Trophoblast cell (in vitro differentiated cells and primary cell): ENCODE measurements at regions not wholly inside any gene's neighbourhood (a gene's known extent, or its start where the extent isn't known, plus 50 kb on each side); places are given as distances from the start of the nearest gene placed in this dataset.

Source experiments
- DNase-seq, 2 donors: peaks; one replicate each; pipeline ENCODE4 v3.0.0-alpha.2; 2016
- H2AFZ ChIP-seq: 2 replicates; pipeline ENCODE4 v1.6.1; 2013; ENCODE audit warnings: low read length, moderate library complexity, mild to moderate bottlenecking; ENCODE audit not compliant: insufficient read depth, poor library complexity
- H2AK5ac ChIP-seq: 2 replicates; pipeline ENCODE4 v1.6.1; 2013; ENCODE audit warnings: mild to moderate bottlenecking, low read length
- H2BK120ac ChIP-seq: 2 replicates; pipeline ENCODE4 v1.6.1; 2013; ENCODE audit warnings: low read length, mild to moderate bottlenecking, moderate library complexity; ENCODE audit not compliant: insufficient read depth, poor library complexity
- H2BK12ac ChIP-seq: 2 replicates; pipeline ENCODE4 v1.6.1; 2013; ENCODE audit warnings: mild to moderate bottlenecking, low read length, moderate library complexity
- H2BK5ac ChIP-seq: 2 replicates; pipeline ENCODE4 v1.6.1; 2013; ENCODE audit warnings: low read length, low read depth, moderate library complexity, mild to moderate bottlenecking; ENCODE audit not compliant: poor library complexity
- H3K14ac ChIP-seq: 2 replicates; pipeline ENCODE4 v1.6.1; 2013; ENCODE audit warnings: mild to moderate bottlenecking, low read length
- H3K18ac ChIP-seq: 2 replicates; pipeline ENCODE4 v1.6.1; 2013; ENCODE audit warnings: mild to moderate bottlenecking, low read length
- H3K23ac ChIP-seq: 2 replicates; pipeline ENCODE4 v1.6.1; 2013; ENCODE audit warnings: low read length
- H3K27ac ChIP-seq: 2 replicates; pipeline ENCODE4 v1.5.1; 2013; ENCODE audit warnings: low read depth, mild to moderate bottlenecking, inconsistent platforms, low read length, moderate library complexity
- H3K27me3 ChIP-seq: 2 replicates; pipeline ENCODE4 v1.6.1; 2013; ENCODE audit warnings: inconsistent platforms, mild to moderate bottlenecking, low read length, moderate library complexity; ENCODE audit not compliant: insufficient read depth
- H3K36me3 ChIP-seq, 2 experiments: 1 replicate in 1 of 2; 2 replicates in 1 of 2; pipeline ENCODE4 v1.6.1; 2013; ENCODE audit warnings: low read length in 2 of 2, mild to moderate bottlenecking in 2 of 2, moderate library complexity in 1 of 2; ENCODE audit not compliant: insufficient read depth in 2 of 2, control insufficient read depth in 1 of 2
- H3K4ac ChIP-seq: 2 replicates; pipeline ENCODE4 v1.6.1; 2013; ENCODE audit warnings: low read depth, mild to moderate bottlenecking, low read length, moderate library complexity
- H3K4me1 ChIP-seq, 2 experiments: 1 replicate in 1 of 2; 2 replicates in 1 of 2; pipeline ENCODE4 v1.6.1; 2013; ENCODE audit warnings: low read length in 2 of 2, mild to moderate bottlenecking in 2 of 2, moderate library complexity in 1 of 2; ENCODE audit not compliant: insufficient read depth in 2 of 2, control insufficient read depth in 1 of 2
- H3K4me2 ChIP-seq: 2 replicates; pipeline ENCODE4 v1.6.1; 2013; ENCODE audit warnings: inconsistent platforms, mild to moderate bottlenecking, low read length, moderate library complexity
- H3K4me3 ChIP-seq: 2 replicates; pipeline ENCODE4 v1.5.1; 2013; ENCODE audit warnings: mild to moderate bottlenecking, low read depth, low read length, inconsistent platforms
- H3K79me1 ChIP-seq: one replicate; pipeline ENCODE4 v1.6.1; 2013; ENCODE audit warnings: low read length
- H3K79me2 ChIP-seq: 2 replicates; pipeline ENCODE4 v1.6.1; 2013; ENCODE audit warnings: low read length, mild to moderate bottlenecking; ENCODE audit not compliant: control insufficient read depth, insufficient read depth, poor library complexity
- H3K9ac ChIP-seq: 2 replicates; pipeline ENCODE4 v1.6.1; 2013; ENCODE audit warnings: mild to moderate bottlenecking, low read length
- H3K9me3 ChIP-seq: 2 replicates; pipeline ENCODE4 v1.6.1; 2013; ENCODE audit warnings: low read depth, mild to moderate bottlenecking, control low read depth, inconsistent platforms, low read length; ENCODE audit not compliant: insufficient read depth
- H4K12ac ChIP-seq: 2 replicates; pipeline ENCODE4 v1.6.1; 2013; ENCODE audit warnings: low read depth, mild to moderate bottlenecking, low read length, moderate library complexity
- H4K8ac ChIP-seq: 2 replicates; pipeline ENCODE4 v1.6.1; 2013; ENCODE audit warnings: low read depth, mild to moderate bottlenecking, low read length, moderate library complexity
- H4K91ac ChIP-seq: one replicate; pipeline ENCODE4 v1.6.1; 2013; ENCODE audit warnings: low read depth, mild to moderate bottlenecking, low read length, moderate library complexity
- WGBS: extraction: QIAGEN DNeasy Blood & Tissue Kit; methylation state at CpG from one replicate; pipeline ENCODE4 v1.1.7; 2013; ENCODE audit warnings: missing lambda C conversion rate; ENCODE audit not compliant: insufficient read length, insufficient coverage; ENCODE audit errors: extremely low coverage; 5-methylcytosine and 5-hydroxymethylcytosine counted together

DNA sequence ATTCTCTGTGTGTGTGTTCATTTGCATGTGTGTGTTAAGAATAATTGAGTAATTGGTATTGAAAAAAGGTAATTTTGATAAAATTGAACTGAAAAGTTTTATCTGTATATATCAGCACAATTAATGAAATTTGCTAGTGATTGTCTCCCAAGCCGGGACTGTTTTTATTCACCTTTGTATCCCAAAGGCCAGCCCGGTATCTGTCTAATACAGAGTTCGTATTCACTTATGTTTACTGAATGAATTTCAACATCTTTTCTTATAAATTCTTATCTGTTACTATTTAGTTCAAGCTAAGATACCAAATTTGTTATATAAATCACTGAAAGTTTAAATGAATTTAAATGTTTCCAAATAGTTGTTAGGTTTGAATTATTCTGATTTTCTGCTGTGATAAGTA, 394.0 kb upstream of the NAALADL2 start:
- Histone ChIP-seq H3K79me2 (no peaks in the 10 kb centered on the region), H3K79me1 (no peaks in the 10 kb centered on the region), H3K18ac (no peak overlapping the region), H4K8ac (no peak overlapping the region), H3K27me3 (no peaks in the 10 kb centered on the region), H3K9me3 (no peaks in the 10 kb centered on the region), H2AK5ac (no peak overlapping the region), H2BK5ac (no peak overlapping the region), H3K4ac (no peak overlapping the region), H2AFZ (no peak overlapping the region), H4K91ac (no peak overlapping the region), H3K4me1 (no peaks in the 10 kb centered on the region), H2BK12ac (no peak overlapping the region), H3K27ac (no peak overlapping the region), H4K12ac (no peak overlapping the region), H2BK120ac (no peak overlapping the region), H3K4me2 (no peak overlapping the region), H3K14ac (no peak overlapping the region), H3K9ac (no peak overlapping the region), H3K23ac (no peak overlapping the region), H3K36me3 (no peaks in the 10 kb centered on the region), H3K4me3 (no peak overlapping the region)
- DNase-seq: no peak
- WGBS: no CpG with 5 or more reads among the region's 3 CpGs

DNA sequence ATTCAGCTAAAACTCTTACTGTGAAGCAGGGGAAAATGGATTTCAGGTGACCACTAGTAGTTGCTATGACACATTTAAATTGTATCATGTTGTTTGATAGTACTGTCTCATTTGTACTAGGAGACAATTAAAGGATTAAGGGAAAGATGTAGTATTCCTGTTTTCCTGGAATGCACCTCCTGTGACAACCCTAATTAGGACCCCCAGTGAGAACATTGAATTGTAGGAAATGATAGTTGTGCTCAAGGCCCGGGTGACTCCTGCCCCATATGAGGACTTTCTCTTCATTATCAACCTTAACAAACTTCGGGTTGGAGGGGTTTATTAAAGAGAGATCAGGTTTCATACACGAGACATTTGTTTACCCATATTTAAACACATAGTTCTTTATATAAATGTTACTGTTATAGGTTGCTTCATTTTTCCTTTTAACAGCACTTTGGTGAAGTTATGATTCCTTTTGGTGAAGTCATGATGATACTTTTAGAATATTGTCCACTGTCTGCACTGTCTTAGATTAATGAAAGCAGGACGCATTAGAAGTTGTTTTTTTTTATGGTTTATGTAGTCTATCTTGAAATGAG, 392.6 kb upstream of the NAALADL2 start:
- WGBS: no CpG with 5 or more reads among the region's 4 CpGs
- Histone ChIP-seq H3K4me2 (no peak overlapping the region), H3K79me1 (no peaks in the 10 kb centered on the region)

GRCh38 chr3:174477491-174477890, 381.6 kb upstream of the NAALADL2 start:
- Histone ChIP-seq H3K79me2 (no peaks in the 10 kb centered on the region), H3K18ac (no peak overlapping the region), H2AFZ (no peak overlapping the region), H3K9ac (no peak overlapping the region), H2BK12ac (no peak overlapping the region), H4K8ac (no peak overlapping the region), H3K79me1 (no peaks in the 10 kb centered on the region), H4K91ac (no peak overlapping the region), H4K12ac (no peak overlapping the region), H3K9me3 (no peaks in the 10 kb centered on the region), H2BK120ac (no peak overlapping the region), H3K27me3 (no peaks in the 10 kb centered on the region), H3K4me3 (no peak overlapping the region), H2AK5ac (no peak overlapping the region), H3K4me2 (no peak overlapping the region), H3K36me3 (no peaks in the 10 kb centered on the region), H3K14ac (no peak overlapping the region), H3K23ac (no peak overlapping the region), H3K4me1 (no peaks in the 10 kb centered on the region), H3K4ac (no peak overlapping the region), H3K27ac (no peak overlapping the region), H2BK5ac (no peak overlapping the region)
- DNase-seq: peak in 1 of 2 donors; percentile 10
- WGBS: no CpG with 5 or more reads among the region's 1 CpG

More for the DNA sequence above, 392.6 kb upstream of the NAALADL2 start:
- H4K91ac ChIP-seq: no peak overlapping the region
- no peak overlapping the region for H3K23ac ChIP-seq
- H3K27me3 ChIP-seq: no peaks in the 10 kb centered on the region
- no peak overlapping the region for H2BK120ac ChIP-seq
- no peak overlapping the region for H4K8ac ChIP-seq
- H3K4ac ChIP-seq: no peak overlapping the region
- no peak overlapping the region for H2AK5ac ChIP-seq
- no peak overlapping the region for H3K9ac ChIP-seq
- no peaks in the 10 kb centered on the region for H3K79me2 ChIP-seq
- no peak for DNase-seq
- no peak overlapping the region for H4K12ac ChIP-seq
- no peaks in the 10 kb centered on the region for H3K36me3 ChIP-seq
- H3K9me3 ChIP-seq: no peaks in the 10 kb centered on the region
- no peak overlapping the region for H3K18ac ChIP-seq
- H2BK12ac ChIP-seq: no peak overlapping the region
- H3K14ac ChIP-seq: no peak overlapping the region
- no peak overlapping the region for H3K27ac ChIP-seq
- no peak overlapping the region for H2BK5ac ChIP-seq
- H3K4me3 ChIP-seq: no peak overlapping the region
- no peak overlapping the region for H2AFZ ChIP-seq
- H3K4me1 ChIP-seq: no peaks in the 10 kb centered on the region

- Histone ChIP-seq H3K27me3 (no peaks in the 10 kb centered on the region), H2BK12ac (no peak overlapping the region), H3K4me3 (no peak overlapping the region), H3K4me2 (no peak overlapping the region), H3K4ac (no peak overlapping the region), H3K14ac (no peak overlapping the region), H3K36me3 (no peaks in the 10 kb centered on the region), H3K79me1 (no peaks in the 10 kb centered on the region), H4K91ac (no peak overlapping the region), H2BK5ac (no peak overlapping the region), H3K4me1 (no peaks in the 10 kb centered on the region), H3K79me2 (no peaks in the 10 kb centered on the region), H3K9ac (no peak overlapping the region), H4K12ac (no peak overlapping the region), H3K27ac (no peak overlapping the region), H3K18ac (no peak overlapping the region), H2AK5ac (no peak overlapping the region), H3K9me3 (no peaks in the 10 kb centered on the region), H2AFZ (no peak overlapping the region), H4K8ac (no peak overlapping the region), H2BK120ac (no peak overlapping the region), H3K23ac (no peak overlapping the region)
- WGBS: no CpG with 5 or more reads among the region's 2 CpGs
- no peak for DNase-seq
These were observed 378.4 kb upstream of the NAALADL2 start for GRCh38 chr3:174480767-174481166.
